Fibroblast of the aortic adventitia (primary cell): ENCODE measurements at regions not wholly inside any gene's neighbourhood (a gene's known extent, or its start where the extent isn't known, plus 50 kb on each side); places are given as distances from the start of the nearest gene placed in this dataset.
"Not testable (repeated sequence)": the region's sequence is repeated elsewhere in the genome, so short reads cannot be mapped to it uniquely, and the experiment has no call there.

Source experiments
- DNase-seq: peaks from one replicate; pipeline ENCODE4 v3.0.0-alpha.2; 2010; ENCODE audit warnings: low read depth
- H3K4me3 ChIP-seq: 2 replicates; pipeline ENCODE4 v1.5.1; 2011; ENCODE audit warnings: low read depth, mild to moderate bottlenecking, control low read depth, low read length, moderate library complexity
- TF ChIP-seq, protein P1 (sequence below): IDR thresholded peaks from 2 replicates; pipeline ENCODE4 v1.5.1; 2011; ENCODE audit warnings: mild to moderate bottlenecking, low read length, control low read depth, inconsistent platforms; ENCODE audit not compliant: insufficient read depth

- H3K4me3 ChIP-seq: no peak overlapping the region
- TF ChIP-seq, protein P1, sequence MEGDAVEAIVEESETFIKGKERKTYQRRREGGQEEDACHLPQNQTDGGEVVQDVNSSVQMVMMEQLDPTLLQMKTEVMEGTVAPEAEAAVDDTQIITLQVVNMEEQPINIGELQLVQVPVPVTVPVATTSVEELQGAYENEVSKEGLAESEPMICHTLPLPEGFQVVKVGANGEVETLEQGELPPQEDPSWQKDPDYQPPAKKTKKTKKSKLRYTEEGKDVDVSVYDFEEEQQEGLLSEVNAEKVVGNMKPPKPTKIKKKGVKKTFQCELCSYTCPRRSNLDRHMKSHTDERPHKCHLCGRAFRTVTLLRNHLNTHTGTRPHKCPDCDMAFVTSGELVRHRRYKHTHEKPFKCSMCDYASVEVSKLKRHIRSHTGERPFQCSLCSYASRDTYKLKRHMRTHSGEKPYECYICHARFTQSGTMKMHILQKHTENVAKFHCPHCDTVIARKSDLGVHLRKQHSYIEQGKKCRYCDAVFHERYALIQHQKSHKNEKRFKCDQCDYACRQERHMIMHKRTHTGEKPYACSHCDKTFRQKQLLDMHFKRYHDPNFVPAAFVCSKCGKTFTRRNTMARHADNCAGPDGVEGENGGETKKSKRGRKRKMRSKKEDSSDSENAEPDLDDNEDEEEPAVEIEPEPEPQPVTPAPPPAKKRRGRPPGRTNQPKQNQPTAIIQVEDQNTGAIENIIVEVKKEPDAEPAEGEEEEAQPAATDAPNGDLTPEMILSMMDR: no peak
- no peak for DNase-seq
Measured at GRCh38 chr12:11545484-11546330, 103.8 kb upstream of the ETV6 start.

- H3K4me3 ChIP-seq: peak overlapping the region; percentile 63
- DNase-seq: peak; percentile 35
Measured at GRCh38 chr12:11546582-11547270, 102.7 kb upstream of the ETV6 start.

- H3K4me3 ChIP-seq: peak overlapping the region; percentile 63
- not testable (repeated sequence) for DNase-seq
Measured at GRCh38 chr12:11547271-11547646, 102.2 kb upstream of the ETV6 start.

GRCh38 chr12:11549119-11549518, 100.4 kb upstream of the ETV6 start:
- no peak for DNase-seq
- TF ChIP-seq, protein P1: no peak

DNA sequence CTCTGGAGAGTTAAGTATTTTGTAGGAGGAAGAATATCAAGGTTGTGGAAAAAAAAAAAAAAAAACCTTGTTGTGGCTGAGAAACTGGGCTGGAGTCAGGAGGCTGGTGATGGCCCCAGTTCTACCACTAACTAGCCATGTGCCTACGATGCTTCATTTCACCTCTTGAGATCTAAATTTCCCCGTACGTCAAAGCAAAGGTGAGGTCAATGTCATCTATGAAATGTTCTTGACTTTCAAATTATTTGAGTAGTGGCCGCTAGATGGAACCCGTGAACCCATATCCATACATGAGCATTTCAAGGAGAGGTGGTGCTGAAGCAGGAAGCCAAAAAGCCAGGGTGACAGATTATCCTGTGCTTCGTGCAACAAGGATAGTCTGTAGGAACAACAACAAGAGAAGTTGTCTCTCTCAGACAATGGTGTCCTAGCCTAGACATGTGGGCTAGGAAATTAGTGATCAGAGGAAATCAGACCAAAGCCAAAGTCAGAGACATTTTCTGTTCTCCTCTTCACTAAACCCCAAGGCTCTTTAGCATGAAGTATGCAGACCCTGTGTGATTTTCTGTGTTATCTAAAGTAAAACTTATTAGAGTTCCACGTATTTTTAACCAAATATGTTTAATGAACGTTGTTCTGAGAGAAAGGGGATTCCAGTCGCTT, 95.5 kb upstream of the ETV6 start:
- TF ChIP-seq, protein P1: peak; percentile 69
- DNase-seq: peak; percentile 68
- H3K4me3 ChIP-seq: no peak overlapping the region

More at GRCh38 chr12:11549119-11549518, 100.4 kb upstream of the ETV6 start:
- no peak overlapping the region for H3K4me3 ChIP-seq

- DNase-seq: no peak
- TF ChIP-seq, protein P1: no peak
- H3K4me3 ChIP-seq: no peak overlapping the region
Measured at GRCh38 chr12:11555195-11555594, 94.3 kb upstream of the ETV6 start.

GRCh38 chr12:11555743-11556625, 93.5 kb upstream of the ETV6 start:
- TF ChIP-seq, protein P1: no peak
- no peak for DNase-seq
- H3K4me3 ChIP-seq: peak overlapping the region; percentile 19
